Mucosa of rectum (tissue), 2 donors: ENCODE measurements at regions not wholly inside any gene's neighbourhood (a gene's known extent, or its start where the extent isn't known, plus 50 kb on each side); places are given as distances from the start of the nearest gene placed in this dataset.
"Not testable (repeated sequence)": the region's sequence is repeated elsewhere in the genome, so short reads cannot be mapped to it uniquely, and the experiment has no call there.

Source experiments
- H3K27ac ChIP-seq, 2 donors: one replicate each; pipeline ENCODE4 v1.7.0; 2013; ENCODE audit warnings: inconsistent platforms in 2 of 2, low read depth in 2 of 2, low read length in 2 of 2
- H3K27me3 ChIP-seq, 2 donors: one replicate each; pipeline ENCODE4 v1.7.0; 2013; ENCODE audit warnings: low read length in 2 of 2; ENCODE audit not compliant: control insufficient read depth in 2 of 2, insufficient read depth in 2 of 2
- H3K36me3 ChIP-seq, 2 donors: one replicate each; pipeline ENCODE4 v1.7.0; 2013; ENCODE audit warnings: low read length in 2 of 2; ENCODE audit not compliant: control insufficient read depth in 2 of 2, insufficient read depth in 2 of 2
- H3K4me1 ChIP-seq, 2 donors: one replicate each; pipeline ENCODE4 v1.7.0; 2013; ENCODE audit warnings: low read length in 2 of 2, mild to moderate bottlenecking in 1 of 2; ENCODE audit not compliant: control insufficient read depth in 2 of 2, insufficient read depth in 2 of 2
- H3K4me3 ChIP-seq, 2 donors: one replicate each; pipeline ENCODE4 v1.7.0; 2013; ENCODE audit warnings: low read length in 2 of 2
- H3K9ac ChIP-seq, 2 donors: one replicate each; pipeline ENCODE4 v1.7.0; 2013; ENCODE audit warnings: low read length in 2 of 2, low read depth in 1 of 2, mild to moderate bottlenecking in 1 of 2
- H3K9me3 ChIP-seq, 2 donors: one replicate each; pipeline ENCODE4 v1.7.0; 2013; ENCODE audit warnings: low read length in 2 of 2; ENCODE audit not compliant: control insufficient read depth in 2 of 2
- donor health status: healthy.
- donor health status: Normal muscosa, but diverticular disease.

- H3K4me1 ChIP-seq, H3K27me3 ChIP-seq, H3K9me3 ChIP-seq, H3K4me3 ChIP-seq, H3K9ac ChIP-seq, H3K27ac ChIP-seq, H3K36me3 ChIP-seq: not testable (repeated sequence)
Measured at GRCh38 chr6:86672125-86672524, 265.2 kb upstream of the HTR1E start.

- H3K9me3 ChIP-seq: no peaks in the 10 kb centered on the region
- no peak overlapping the region for H3K9ac ChIP-seq
- no peaks in the 10 kb centered on the region for H3K36me3 ChIP-seq
- no peaks in the 10 kb centered on the region for H3K4me1 ChIP-seq
- H3K27me3 ChIP-seq: no peaks in the 10 kb centered on the region
- no peak overlapping the region for H3K4me3 ChIP-seq
- no peak overlapping the region for H3K27ac ChIP-seq
Measured at GRCh38 chr6:86657192-86657591, 280.1 kb upstream of the HTR1E start.

- Histone ChIP-seq H3K27me3 (no peaks in the 10 kb centered on the region), H3K9ac (no peak overlapping the region), H3K9me3 (peaks cover 0 to 4% of the 10 kb centered on the region in 2 donors)
Measured at GRCh38 chr6:86629123-86629522, 308.2 kb upstream of the HTR1E start.

GRCh38 chr6:86619428-86619827 is 317.9 kb upstream of the HTR1E start:
- Histone ChIP-seq H3K9me3 (peaks cover 0 to 2% of the 10 kb centered on the region in 2 donors), H3K4me1 (no peaks in the 10 kb centered on the region), H3K9ac (no peak overlapping the region), H3K27me3 (no peaks in the 10 kb centered on the region), H3K4me3 (no peak overlapping the region), H3K36me3 (no peaks in the 10 kb centered on the region), H3K27ac (no peak overlapping the region)

More at GRCh38 chr6:86629123-86629522, 308.2 kb upstream of the HTR1E start:
- no peaks in the 10 kb centered on the region for H3K36me3 ChIP-seq
- H3K27ac ChIP-seq: no peak overlapping the region
- no peaks in the 10 kb centered on the region for H3K4me1 ChIP-seq
- H3K4me3 ChIP-seq: no peak overlapping the region

- H3K27me3 ChIP-seq: no peaks in the 10 kb centered on the region
- no peak overlapping the region for H3K9ac ChIP-seq
- no peak overlapping the region for H3K27ac ChIP-seq
- peaks cover 0 to 6% of the 10 kb centered on the region in 2 donors for H3K9me3 ChIP-seq
- H3K36me3 ChIP-seq: no peaks in the 10 kb centered on the region
- no peaks in the 10 kb centered on the region for H3K4me1 ChIP-seq
- H3K4me3 ChIP-seq: no peak overlapping the region
Measured at GRCh38 chr6:86615299-86615698, 322.0 kb upstream of the HTR1E start.

GRCh38 chr6:86609549-86610388 is 327.6 kb upstream of the HTR1E start:
- no peak overlapping the region for H3K4me3 ChIP-seq
- no peaks in the 10 kb centered on the region for H3K27me3 ChIP-seq
- no peaks in the 10 kb centered on the region for H3K36me3 ChIP-seq
- H3K4me1 ChIP-seq: no peaks in the 10 kb centered on the region
- peaks cover 0 to 3% of the 10 kb centered on the region in 2 donors for H3K9me3 ChIP-seq
- no peak overlapping the region for H3K9ac ChIP-seq
- no peak overlapping the region for H3K27ac ChIP-seq

- H3K9me3 ChIP-seq, H3K4me1 ChIP-seq, H3K4me3 ChIP-seq, H3K27ac ChIP-seq, H3K27me3 ChIP-seq, H3K9ac ChIP-seq, H3K36me3 ChIP-seq: not testable (repeated sequence)
Measured at GRCh38 chr6:86603364-86603763, 334.0 kb upstream of the HTR1E start.

- H3K4me1 ChIP-seq, H3K4me3 ChIP-seq, H3K9me3 ChIP-seq, H3K36me3 ChIP-seq, H3K27me3 ChIP-seq, H3K9ac ChIP-seq, H3K27ac ChIP-seq: not testable (repeated sequence)
Measured at GRCh38 chr6:86602093-86602492, 335.2 kb upstream of the HTR1E start.

- H3K4me1 ChIP-seq, H3K27me3 ChIP-seq, H3K27ac ChIP-seq, H3K36me3 ChIP-seq, H3K4me3 ChIP-seq, H3K9ac ChIP-seq, H3K9me3 ChIP-seq: not testable (repeated sequence)
Measured at GRCh38 chr6:86598969-86599368, 338.4 kb upstream of the HTR1E start.

GRCh38 chr6:86595641-86596040 is 341.7 kb upstream of the HTR1E start:
- H3K27ac ChIP-seq: no peak overlapping the region
- H3K4me3 ChIP-seq: no peak overlapping the region

More at GRCh38 chr6:86595641-86596040, 341.7 kb upstream of the HTR1E start:
- Histone ChIP-seq H3K36me3 (no peaks in the 10 kb centered on the region), H3K27me3 (no peaks in the 10 kb centered on the region), H3K9ac (no peak overlapping the region), H3K4me1 (no peaks in the 10 kb centered on the region), H3K9me3 (peaks cover 1 to 3% of the 10 kb centered on the region in 2 donors)
